ENCODE measurements at regions not wholly inside any gene's neighbourhood (a gene's known extent, or its start where the extent isn't known, plus 50 kb on each side); places are given as distances from the start of the nearest gene placed in this dataset.

DNA sequence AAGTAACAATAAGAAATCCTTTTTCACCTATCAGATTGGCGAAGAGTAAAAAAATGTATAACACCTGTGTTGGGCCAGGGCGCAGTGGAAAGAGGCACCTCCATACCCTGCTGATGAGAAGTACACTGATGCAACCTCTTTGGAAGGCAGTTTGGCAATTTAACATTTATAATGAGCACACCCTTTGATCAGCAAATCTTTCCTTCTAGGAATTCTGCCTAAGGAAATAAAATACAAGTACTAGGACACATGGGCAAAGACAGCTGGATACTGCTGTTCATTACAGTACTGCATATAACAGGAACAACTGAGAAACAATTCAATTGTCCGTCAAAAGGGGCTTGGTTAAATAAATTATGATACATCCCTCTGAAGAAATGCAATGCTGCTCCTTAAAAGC is 110.1 kb downstream of the RPL27A start:
- no peak for DNase-seq
- Histone ChIP-seq H3K36me3 (no peaks in the 10 kb centered on the region), H3K4me3 (no peak overlapping the region), H3K27ac (peak overlapping the region in 2 of 4 donors; percentile 1 to 62), H3K27me3 (no peaks in the 10 kb centered on the region), H3K4me1 (peaks cover 0 to 43% (median 0%) of the 10 kb centered on the region in 4 donors), H3K9me3 (no peaks in the 10 kb centered on the region)
- no peak for TF ChIP-seq POLR2A (IDR thresholded peaks at IDR 0.05)
- TF ChIP-seq, protein P1, sequence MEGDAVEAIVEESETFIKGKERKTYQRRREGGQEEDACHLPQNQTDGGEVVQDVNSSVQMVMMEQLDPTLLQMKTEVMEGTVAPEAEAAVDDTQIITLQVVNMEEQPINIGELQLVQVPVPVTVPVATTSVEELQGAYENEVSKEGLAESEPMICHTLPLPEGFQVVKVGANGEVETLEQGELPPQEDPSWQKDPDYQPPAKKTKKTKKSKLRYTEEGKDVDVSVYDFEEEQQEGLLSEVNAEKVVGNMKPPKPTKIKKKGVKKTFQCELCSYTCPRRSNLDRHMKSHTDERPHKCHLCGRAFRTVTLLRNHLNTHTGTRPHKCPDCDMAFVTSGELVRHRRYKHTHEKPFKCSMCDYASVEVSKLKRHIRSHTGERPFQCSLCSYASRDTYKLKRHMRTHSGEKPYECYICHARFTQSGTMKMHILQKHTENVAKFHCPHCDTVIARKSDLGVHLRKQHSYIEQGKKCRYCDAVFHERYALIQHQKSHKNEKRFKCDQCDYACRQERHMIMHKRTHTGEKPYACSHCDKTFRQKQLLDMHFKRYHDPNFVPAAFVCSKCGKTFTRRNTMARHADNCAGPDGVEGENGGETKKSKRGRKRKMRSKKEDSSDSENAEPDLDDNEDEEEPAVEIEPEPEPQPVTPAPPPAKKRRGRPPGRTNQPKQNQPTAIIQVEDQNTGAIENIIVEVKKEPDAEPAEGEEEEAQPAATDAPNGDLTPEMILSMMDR (IDR thresholded peaks at IDR 0.05) = no peak

DNA sequence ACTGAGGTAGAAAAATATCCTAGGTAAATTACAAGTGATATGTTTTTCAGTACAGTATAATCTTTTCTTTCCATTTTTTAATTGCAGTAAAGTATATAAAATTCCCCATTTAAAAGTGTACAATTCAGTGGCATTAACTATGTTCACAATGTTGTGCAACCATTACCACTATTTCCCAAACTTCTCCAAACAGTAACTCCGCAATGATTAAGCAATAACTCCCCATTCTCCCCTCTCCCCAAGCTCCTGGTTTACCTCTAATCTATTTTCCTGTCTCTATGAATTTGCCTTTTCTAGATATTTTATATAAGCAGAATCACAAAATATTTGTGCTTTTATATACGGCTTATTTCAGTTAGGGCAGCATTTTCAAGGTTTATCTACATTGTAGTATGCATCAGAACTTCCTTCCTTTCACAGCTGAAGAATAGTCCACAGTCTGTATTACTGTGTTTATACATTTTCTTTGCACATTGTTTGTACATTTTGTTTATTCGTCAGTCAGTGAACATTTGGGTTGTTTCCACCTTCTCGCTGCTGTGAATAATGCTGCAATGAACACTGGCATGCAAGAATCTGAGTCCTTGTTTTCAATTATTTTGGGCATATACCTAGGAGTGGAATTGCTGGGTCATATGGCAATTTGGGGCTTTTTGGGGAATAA is 110.7 kb downstream of the RPL27A start:
- no peak for DNase-seq
- TF ChIP-seq, protein P1 (IDR thresholded peaks at IDR 0.05) = no peak
- no peak for TF ChIP-seq POLR2A (IDR thresholded peaks at IDR 0.05)
- H3K36me3 ChIP-seq = no peaks in the 10 kb centered on the region
- peaks cover 0 to 43% (median 0%) of the 10 kb centered on the region in 4 donors for H3K4me1 ChIP-seq
- no peak overlapping the region for H3K4me3 ChIP-seq
- no peaks in the 10 kb centered on the region for H3K27me3 ChIP-seq
- no peaks in the 10 kb centered on the region for H3K9me3 ChIP-seq
- peak overlapping the region in 2 of 4 donors; percentile 10 to 62 for H3K27ac ChIP-seq

DNA sequence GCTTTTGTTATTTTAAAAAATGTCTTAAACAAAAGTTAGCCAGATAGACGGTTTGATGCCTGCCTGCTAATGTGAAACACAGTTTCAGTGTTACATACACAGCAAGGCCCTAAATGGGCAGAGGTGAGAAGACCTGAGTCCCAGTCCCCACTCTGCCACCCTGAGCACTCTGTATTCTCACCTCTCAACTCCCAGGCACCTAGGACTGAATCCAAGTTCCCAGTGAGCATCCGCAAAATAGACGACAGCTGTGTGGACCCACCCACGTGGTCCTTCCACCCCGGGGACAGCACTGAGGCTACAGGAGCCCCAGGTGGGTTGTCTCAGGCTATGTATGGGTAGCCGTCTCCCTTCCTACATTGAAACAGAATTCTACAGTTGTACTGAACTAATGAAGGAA is 111.5 kb downstream of the RPL27A start:
- TF ChIP-seq, protein P1 (IDR thresholded peaks at IDR 0.05) = no peak
- TF ChIP-seq POLR2A (IDR thresholded peaks at IDR 0.05) = no peak
- Histone ChIP-seq H3K4me1 (peaks cover 0 to 43% (median 0%) of the 10 kb centered on the region in 4 donors), H3K4me3 (peak overlapping the region in 2 of 4 donors; percentile 6 to 15)

DNA sequence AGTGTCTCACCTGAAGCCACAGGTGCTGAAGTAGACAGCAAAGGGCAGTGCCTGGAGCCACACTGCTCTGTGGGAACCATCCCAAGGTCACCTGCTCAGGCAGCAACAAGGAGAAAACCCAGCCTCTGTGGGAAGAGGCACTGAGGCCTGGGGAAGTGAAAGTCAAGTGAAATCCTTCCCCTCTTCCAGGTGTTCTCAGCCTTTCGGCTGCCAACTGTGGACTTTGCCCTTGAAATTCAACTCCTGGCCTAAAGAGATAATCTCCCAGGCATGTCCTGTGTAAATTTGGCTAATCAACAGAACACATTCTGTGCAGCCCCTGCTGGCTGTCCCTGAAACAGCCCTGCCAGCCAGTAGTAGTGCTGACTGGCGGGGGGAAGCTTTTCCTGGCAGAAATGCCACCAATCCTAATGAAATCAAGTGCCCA is 112.1 kb downstream of the RPL27A start:
- no peaks in the 10 kb centered on the region for H3K36me3 ChIP-seq
- H3K27me3 ChIP-seq = no peaks in the 10 kb centered on the region
- peak overlapping the region in 2 of 4 donors; percentile 6 to 15 for H3K4me3 ChIP-seq
- peaks cover 0 to 43% (median 0%) of the 10 kb centered on the region in 4 donors for H3K4me1 ChIP-seq
- TF ChIP-seq, protein P1 (IDR thresholded peaks at IDR 0.05) = peak in 4 of 6 experiments; percentile 24 to 70 (median 67)
- no peak for TF ChIP-seq POLR2A (IDR thresholded peaks at IDR 0.05)
- no peaks in the 10 kb centered on the region for H3K9me3 ChIP-seq
- DNase-seq = peak in 2 of 3 donors; percentile 64 to 68
- peak overlapping the region in 3 of 4 donors; percentile 18 to 71 (median 62) for H3K27ac ChIP-seq

More for the DNA sequence above, 111.5 kb downstream of the RPL27A start:
- DNase-seq = no peak
- Histone ChIP-seq H3K9me3 (no peaks in the 10 kb centered on the region), H3K36me3 (no peaks in the 10 kb centered on the region), H3K27ac (peak overlapping the region in 3 of 4 donors; percentile 18 to 71 (median 62)), H3K27me3 (no peaks in the 10 kb centered on the region)

DNA sequence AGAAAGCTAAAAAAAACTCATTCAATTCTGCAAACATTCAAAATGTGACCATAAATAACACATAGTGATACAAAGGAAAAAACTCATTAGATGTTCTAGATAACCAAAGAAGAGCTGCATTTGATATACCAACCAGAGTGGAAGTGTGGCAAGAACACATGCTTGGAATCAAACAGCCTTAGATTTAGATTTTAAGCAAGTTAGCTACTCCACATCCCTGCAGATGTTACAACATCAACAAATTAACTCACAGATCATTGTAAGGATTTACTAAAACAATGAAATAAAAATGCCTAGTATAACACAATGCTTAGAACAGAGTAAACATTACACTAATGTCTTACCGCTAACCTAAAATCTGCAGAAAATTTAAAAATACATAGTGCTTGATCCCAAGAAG is 114.0 kb upstream of the AKIP1 start:
- Histone ChIP-seq H3K4me3 (no peak overlapping the region), H3K4me1 (peaks cover 0 to 37% (median 0%) of the 10 kb centered on the region in 4 donors), H3K27me3 (no peaks in the 10 kb centered on the region), H3K27ac (no peak overlapping the region), H3K9me3 (no peaks in the 10 kb centered on the region), H3K36me3 (no peaks in the 10 kb centered on the region)
- TF ChIP-seq, protein P1 (IDR thresholded peaks at IDR 0.05) = no peak
- TF ChIP-seq POLR2A (IDR thresholded peaks at IDR 0.05) = no peak
- no peak for DNase-seq
